ENCODE measurements at regions not wholly inside any gene's neighbourhood (a gene's known extent, or its start where the extent isn't known, plus 50 kb on each side); places are given as distances from the start of the nearest gene placed in this dataset.

DNA sequence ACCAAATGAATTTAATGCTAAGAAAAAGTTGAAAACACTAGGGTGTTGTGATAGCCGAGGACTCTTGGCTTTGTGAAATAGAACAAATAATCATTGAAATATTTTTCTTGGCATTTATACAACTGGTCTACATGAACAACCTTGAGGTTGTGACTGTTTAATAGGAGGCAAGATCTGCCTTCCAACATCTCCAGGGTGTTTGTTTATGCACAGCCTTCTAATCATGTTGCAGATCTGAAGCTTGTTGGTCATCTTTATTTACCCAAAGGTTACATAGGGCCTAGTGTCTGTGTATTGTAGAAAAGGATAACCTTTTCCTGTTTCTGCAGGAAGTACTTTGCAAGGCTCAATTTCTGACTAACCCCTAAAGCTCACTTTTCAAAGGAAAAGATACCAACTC lies 65.2 kb upstream of the RANBP3L start:
- Histone ChIP-seq H4K20me1 (no peaks in the 10 kb centered on the region), H3K4me1 (peaks cover 9 to 25% (median 16%) of the 10 kb centered on the region in 10 experiments), H3K4me3 (no peak overlapping the region), H3K4me2 (peak overlapping the region in 6 of 11 experiments; percentile 26 to 43 (median 36); a peak in 9 of 22 replicates), H3K27ac (no peak overlapping the region), H3K27me3 (no peaks in the 10 kb centered on the region), H3K36me3 (no peaks in the 10 kb centered on the region), H3K9me3 (replicated peaks in 1 of 11) (peaks cover 4 to 14% (median 6%) of the 10 kb centered on the region in 11 experiments; a peak in 12 of 22 replicates), H3K9ac (no peak overlapping the region)
- TF ChIP-seq Cebpa-rat (IDR thresholded peaks at IDR 0.05): no peak

DNA sequence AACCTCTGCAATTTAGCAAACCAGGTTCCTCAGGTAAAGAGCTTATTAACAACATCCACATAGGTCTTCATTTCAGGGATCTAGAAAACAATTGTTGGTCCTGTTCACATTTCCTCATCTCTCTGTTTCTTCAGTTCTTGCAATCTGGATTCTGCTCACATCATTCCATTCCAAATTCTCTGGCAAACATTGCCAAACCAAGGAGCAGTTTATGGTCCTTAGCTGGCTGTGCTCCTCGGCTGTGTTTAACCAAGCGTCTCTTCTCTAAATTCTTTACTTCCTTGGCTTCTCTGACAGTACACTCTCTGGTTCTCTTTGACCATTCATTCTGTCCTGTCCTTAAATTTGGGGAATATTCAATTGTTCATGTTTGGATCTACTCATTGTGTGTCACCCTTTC lies 65.8 kb upstream of the RANBP3L start:
- Histone ChIP-seq H4K20me1 (no peaks in the 10 kb centered on the region), H3K4me2 (peak overlapping the region in 10 of 11 experiments; percentile 3 to 43 (median 34); a peak in 18 of 22 replicates), H3K9ac (no peak overlapping the region), H3K4me1 (peaks cover 16 to 32% (median 22%) of the 10 kb centered on the region in 10 experiments), H3K36me3 (no peaks in the 10 kb centered on the region), H3K27ac (no peak overlapping the region), H3K9me3 (replicated peaks in 1 of 11) (peaks cover 4 to 14% (median 6%) of the 10 kb centered on the region in 11 experiments; a peak in 13 of 22 replicates), H3K4me3 (no peak overlapping the region), H3K27me3 (no peaks in the 10 kb centered on the region)
- no peak for TF ChIP-seq Cebpa-rat (IDR thresholded peaks at IDR 0.05)

DNA sequence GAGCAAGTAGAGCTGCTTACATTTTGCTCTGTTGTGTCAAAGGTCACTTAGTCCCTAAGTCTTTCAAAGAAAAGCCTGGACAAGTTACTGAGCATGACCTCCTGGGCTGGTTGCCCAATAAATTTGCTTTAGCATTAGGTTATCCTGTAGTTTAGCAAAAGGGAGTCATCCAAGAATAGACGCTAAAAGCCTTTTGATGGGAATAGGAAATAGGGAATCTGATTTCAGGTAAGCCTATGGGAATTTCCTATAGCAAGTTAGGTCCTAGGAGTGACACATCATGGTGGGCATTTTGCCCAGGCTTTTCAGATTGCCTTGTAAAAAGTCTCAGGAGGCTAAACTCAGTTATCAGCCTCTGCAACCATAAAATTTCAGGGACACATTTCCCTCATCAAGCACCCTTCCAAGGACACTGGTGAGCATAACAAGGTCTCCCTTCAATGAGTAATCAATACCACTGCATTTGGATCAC lies 67.6 kb upstream of the RANBP3L start:
- no peak for TF ChIP-seq Cebpa-rat (IDR thresholded peaks at IDR 0.05)
- H4K20me1 ChIP-seq: no peaks in the 10 kb centered on the region
- no peak overlapping the region for H3K4me2 ChIP-seq
- H3K4me3 ChIP-seq: no peak overlapping the region
- no peaks in the 10 kb centered on the region for H3K36me3 ChIP-seq
- H3K4me1 ChIP-seq: peaks cover 33 to 49% (median 40%) of the 10 kb centered on the region in 10 experiments
- no peaks in the 10 kb centered on the region for H3K27me3 ChIP-seq
- H3K9me3 ChIP-seq (replicated peaks in 1 of 11): peaks cover 4 to 14% (median 5%) of the 10 kb centered on the region in 11 experiments; a peak in 11 of 22 replicates
- no peak overlapping the region for H3K27ac ChIP-seq
- H3K9ac ChIP-seq: no peak overlapping the region

DNA sequence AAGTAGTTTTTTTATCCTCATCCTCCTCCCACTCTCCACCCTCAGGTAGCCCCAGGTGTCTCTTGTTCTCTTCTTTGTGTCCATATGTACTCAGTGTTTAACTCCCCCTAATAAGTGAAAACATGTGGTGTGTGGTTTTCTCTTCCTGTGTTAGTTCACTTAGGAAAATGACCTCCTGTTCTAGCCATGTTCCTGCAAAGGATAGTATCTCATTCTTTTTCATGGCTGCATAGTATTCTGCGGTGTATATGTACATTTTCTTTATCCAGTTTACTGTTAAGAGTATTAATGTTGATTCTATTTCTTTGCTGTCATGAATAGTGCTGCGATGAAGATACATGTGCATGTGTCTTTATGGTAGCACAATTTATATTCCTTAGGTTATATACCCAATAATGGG lies 68.4 kb upstream of the RANBP3L start:
- Histone ChIP-seq H3K36me3 (no peaks in the 10 kb centered on the region), H3K4me1 (peaks cover 35 to 57% (median 46%) of the 10 kb centered on the region in 10 experiments), H4K20me1 (no peaks in the 10 kb centered on the region), H3K4me2 (no peak overlapping the region), H3K9ac (no peak overlapping the region), H3K27ac (no peak overlapping the region), H3K9me3 (replicated peaks in 1 of 11) (peaks cover 4 to 14% (median 7%) of the 10 kb centered on the region in 11 experiments; a peak in 12 of 22 replicates), H3K4me3 (no peak overlapping the region), H3K27me3 (no peaks in the 10 kb centered on the region)
- TF ChIP-seq Cebpa-rat (IDR thresholded peaks at IDR 0.05): no peak

DNA sequence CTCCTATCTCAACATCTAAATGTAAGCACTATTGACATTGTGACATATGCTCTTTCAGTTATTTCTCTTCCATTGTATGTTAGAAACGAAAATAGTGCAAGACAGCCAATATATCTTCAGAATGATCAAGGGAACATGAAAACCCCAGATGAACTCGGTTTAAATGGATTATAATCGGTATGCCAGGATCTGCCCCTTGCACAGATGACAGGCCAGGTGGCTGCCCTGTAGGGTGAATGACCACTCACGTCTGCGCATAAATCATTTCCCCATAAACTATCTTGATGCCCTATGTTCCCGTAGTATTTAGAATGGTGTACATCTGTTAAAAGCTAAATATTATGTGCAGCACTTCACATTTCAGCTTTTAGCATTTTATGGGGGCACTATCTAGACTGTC lies 69.7 kb upstream of the RANBP3L start:
- Histone ChIP-seq H3K36me3 (no peaks in the 10 kb centered on the region), H3K27ac (no peak overlapping the region), H3K4me1 (peaks cover 35 to 64% (median 50%) of the 10 kb centered on the region in 10 experiments), H3K4me2 (no peak overlapping the region; a peak in 1 of 22 replicates), H4K20me1 (no peaks in the 10 kb centered on the region), H3K9ac (no peak overlapping the region), H3K4me3 (no peak overlapping the region), H3K27me3 (no peaks in the 10 kb centered on the region), H3K9me3 (replicated peaks in 1 of 11) (peaks cover 4 to 14% (median 7%) of the 10 kb centered on the region in 11 experiments; a peak in 13 of 22 replicates)
- no peak for TF ChIP-seq Cebpa-rat (IDR thresholded peaks at IDR 0.05)

DNA sequence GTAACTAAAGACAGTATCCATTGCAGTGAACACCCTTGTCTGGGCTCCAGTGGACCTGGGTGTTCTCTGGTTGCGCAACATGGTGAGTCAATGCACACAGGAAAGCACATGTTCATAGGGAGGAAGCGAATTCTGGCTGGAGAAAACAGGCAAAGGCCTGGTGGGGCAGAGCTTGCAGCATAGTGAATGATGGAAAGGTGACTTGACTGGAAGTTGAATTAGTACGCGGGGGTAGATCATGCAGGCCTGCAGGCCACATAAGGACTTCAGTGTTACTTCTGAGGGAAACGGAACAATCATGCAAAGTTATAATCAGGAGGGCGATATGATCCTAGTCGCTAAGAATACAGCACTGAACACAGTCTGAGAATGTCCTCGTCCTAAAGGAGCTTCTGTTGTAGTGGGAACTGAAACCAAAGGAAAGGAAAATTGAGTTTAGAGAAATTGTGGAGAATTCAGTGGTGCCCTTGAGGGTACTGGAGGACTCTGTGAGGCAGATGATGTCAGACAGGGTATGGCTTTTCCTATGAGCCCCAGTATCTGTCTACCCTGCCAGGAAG lies 71.9 kb upstream of the RANBP3L start:
- no peaks in the 10 kb centered on the region for H3K36me3 ChIP-seq
- H3K27me3 ChIP-seq: no peaks in the 10 kb centered on the region
- peak overlapping the region in 7 of 11 experiments; percentile 4 to 53 (median 22); a peak in 11 of 22 replicates for H3K9ac ChIP-seq
- H3K4me3 ChIP-seq: 0 out of 20 replicates have a peak overlapping the region, but pooled peaks of 1 of the 10 experiments have one; percentile 15
- H3K4me2 ChIP-seq: peak overlapping the region; percentile 6 to 80 (median 69); a peak in 21 of 22 replicates
- H3K27ac ChIP-seq: peak overlapping the region; percentile 25 to 76 (median 64); a peak in 19 of 22 replicates
- peaks cover 4 to 14% (median 7%) of the 10 kb centered on the region in 11 experiments; a peak in 14 of 22 replicates for H3K9me3 ChIP-seq (replicated peaks in 1 of 11)
- no peaks in the 10 kb centered on the region for H4K20me1 ChIP-seq
- peak; percentile 86 to 99 (median 97) for TF ChIP-seq Cebpa-rat (IDR thresholded peaks at IDR 0.05)
- peaks cover 20 to 68% (median 46%) of the 10 kb centered on the region in 10 experiments; a peak in 19 of 20 replicates for H3K4me1 ChIP-seq

DNA sequence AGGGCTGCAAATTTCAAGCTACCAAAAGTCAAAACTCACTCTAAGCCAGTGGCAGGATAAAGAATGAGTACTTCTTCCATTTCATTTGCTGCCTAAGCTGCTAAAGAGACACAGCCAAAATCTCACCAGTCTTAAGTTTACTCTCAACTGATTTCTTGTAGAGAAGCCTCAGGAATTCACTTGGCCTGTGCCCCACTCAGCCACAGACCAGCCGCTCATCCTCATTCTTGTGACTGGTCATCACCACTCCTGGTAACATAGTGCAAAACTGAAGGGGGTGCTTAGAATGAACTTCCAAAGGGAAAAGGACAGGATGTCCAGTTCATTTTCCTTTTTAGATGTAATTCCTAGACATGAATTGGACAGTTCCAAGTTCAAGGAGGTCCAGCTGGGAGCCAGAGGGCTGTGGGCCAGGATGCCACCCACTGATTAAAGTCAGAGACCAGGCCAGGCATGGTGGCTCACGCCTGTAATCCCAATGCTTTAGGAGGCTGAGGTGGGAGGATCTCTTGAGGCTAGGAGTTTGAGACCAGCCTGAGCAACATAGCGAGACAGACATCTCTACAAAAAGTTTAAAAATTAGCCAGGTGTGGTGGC lies 72.7 kb upstream of the RANBP3L start:
- H3K36me3 ChIP-seq: no peaks in the 10 kb centered on the region
- H3K9ac ChIP-seq: peak overlapping the region in 6 of 11 experiments; percentile 8 to 53 (median 25); a peak in 8 of 22 replicates
- peak overlapping the region; percentile 6 to 80 (median 69); a peak in 19 of 22 replicates for H3K4me2 ChIP-seq
- H4K20me1 ChIP-seq: no peaks in the 10 kb centered on the region
- no peak overlapping the region for H3K4me3 ChIP-seq
- no peaks in the 10 kb centered on the region for H3K27me3 ChIP-seq
- TF ChIP-seq Cebpa-rat (IDR thresholded peaks at IDR 0.05): no peak
- peaks cover 20 to 72% (median 48%) of the 10 kb centered on the region in 10 experiments; a peak in 19 of 20 replicates for H3K4me1 ChIP-seq
- peaks cover 4 to 14% (median 7%) of the 10 kb centered on the region in 11 experiments; a peak in 14 of 22 replicates for H3K9me3 ChIP-seq (replicated peaks in 1 of 11)
- H3K27ac ChIP-seq: peak overlapping the region; percentile 25 to 76 (median 64); a peak in 19 of 22 replicates

DNA sequence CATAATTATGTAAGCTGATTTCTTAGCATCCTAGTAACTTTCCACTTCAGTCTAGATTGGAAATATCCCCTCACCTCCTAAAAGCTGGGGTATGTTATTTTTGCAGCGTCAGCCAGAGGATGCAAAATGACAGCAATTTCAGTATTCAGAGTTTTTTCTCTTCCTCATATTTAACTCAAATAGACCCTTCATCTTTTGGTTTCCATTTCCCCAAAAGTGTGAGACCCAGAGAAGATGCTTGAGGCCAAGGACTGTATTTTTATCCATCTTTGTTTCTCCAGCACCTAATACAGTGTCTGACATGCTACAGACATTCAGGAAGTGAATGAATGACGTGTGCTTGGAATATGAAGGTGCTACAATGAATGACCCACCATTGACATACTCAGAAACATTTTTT lies 75.5 kb upstream of the RANBP3L start:
- H3K4me1 ChIP-seq: peaks cover 36 to 74% (median 54%) of the 10 kb centered on the region in 10 experiments; a peak in 19 of 20 replicates
- H3K27me3 ChIP-seq: no peaks in the 10 kb centered on the region
- peak overlapping the region in 5 of 11 experiments; percentile 2 to 54 (median 50); a peak in 9 of 22 replicates for H3K4me2 ChIP-seq
- no peak overlapping the region for H3K4me3 ChIP-seq
- no peaks in the 10 kb centered on the region for H3K36me3 ChIP-seq
- peaks cover 0 to 13% (median 0%) of the 10 kb centered on the region in 11 experiments; a peak in 6 of 22 replicates for H3K9me3 ChIP-seq (replicated peaks in 1 of 11)
- H4K20me1 ChIP-seq: no peaks in the 10 kb centered on the region
- H3K9ac ChIP-seq: no peak overlapping the region
- H3K27ac ChIP-seq: peak overlapping the region in 1 of 11 experiments; percentile 14; a peak in 1 of 22 replicates
- TF ChIP-seq Cebpa-rat (IDR thresholded peaks at IDR 0.05): no peak

DNA sequence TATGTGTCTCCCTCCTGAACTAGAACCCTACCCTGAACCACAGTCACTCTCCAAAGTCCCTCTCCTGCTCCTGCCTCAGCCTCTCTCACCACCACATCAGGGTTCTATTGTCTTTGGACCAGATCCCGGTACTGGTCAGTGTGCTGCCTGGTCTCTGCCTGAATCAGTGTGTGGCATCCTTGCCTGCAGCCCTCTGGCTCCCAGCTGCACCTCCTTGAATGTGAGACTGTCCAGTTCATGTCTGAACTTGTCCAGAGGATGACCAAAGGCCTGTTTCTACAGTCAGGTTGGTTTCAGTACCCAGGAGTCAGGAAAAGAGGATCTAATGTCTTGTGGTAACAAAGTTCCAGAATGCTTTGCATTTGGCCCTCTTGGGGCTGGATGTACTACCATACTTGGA lies 76.8 kb upstream of the RANBP3L start:
- H3K9ac ChIP-seq: no peak overlapping the region
- H3K27me3 ChIP-seq: no peaks in the 10 kb centered on the region
- H3K36me3 ChIP-seq: no peaks in the 10 kb centered on the region
- peaks cover 28 to 66% (median 45%) of the 10 kb centered on the region in 10 experiments for H3K4me1 ChIP-seq
- peak overlapping the region in 5 of 11 experiments; percentile 4 to 54 (median 50); a peak in 6 of 22 replicates for H3K4me2 ChIP-seq
- H3K9me3 ChIP-seq (replicated peaks in 1 of 11): peaks cover 0 to 23% (median 9%) of the 10 kb centered on the region in 11 experiments; a peak in 15 of 22 replicates
- 0 out of 22 replicates have a peak overlapping the region, but pooled peaks of 1 of the 11 experiments have one; percentile 8 for H3K27ac ChIP-seq
- H3K4me3 ChIP-seq: no peak overlapping the region
- TF ChIP-seq Cebpa-rat (IDR thresholded peaks at IDR 0.05): no peak
- no peaks in the 10 kb centered on the region for H4K20me1 ChIP-seq
